Uterus (tissue), 2 donors: ENCODE measurements at regions not wholly inside any gene's neighbourhood (a gene's known extent, or its start where the extent isn't known, plus 50 kb on each side); places are given as distances from the start of the nearest gene placed in this dataset.

Experiments used
- POLR2A ChIP-seq, 2 donors: fragments of 450-650 bp; IDR thresholded peaks; one replicate each; pipeline ENCODE4 v1.6.1; 2016; ENCODE audit warnings: antibody characterized with exemption in 2 of 2, mild to moderate bottlenecking in 1 of 2, moderate library complexity in 1 of 2
- TF ChIP-seq, protein P1 (sequence below), 4 experiments: fragments of 200-600 bp in 2 of 4; fragments of 450-650 bp in 2 of 4; sonication (generic) in 2 of 4; IDR thresholded peaks; one replicate each; pipeline ENCODE4 v1.5.1; 2016 to 2019; ENCODE audit warnings: antibody characterized with exemption in 4 of 4, mild to moderate bottlenecking in 2 of 4, moderate library complexity in 1 of 4

DNA sequence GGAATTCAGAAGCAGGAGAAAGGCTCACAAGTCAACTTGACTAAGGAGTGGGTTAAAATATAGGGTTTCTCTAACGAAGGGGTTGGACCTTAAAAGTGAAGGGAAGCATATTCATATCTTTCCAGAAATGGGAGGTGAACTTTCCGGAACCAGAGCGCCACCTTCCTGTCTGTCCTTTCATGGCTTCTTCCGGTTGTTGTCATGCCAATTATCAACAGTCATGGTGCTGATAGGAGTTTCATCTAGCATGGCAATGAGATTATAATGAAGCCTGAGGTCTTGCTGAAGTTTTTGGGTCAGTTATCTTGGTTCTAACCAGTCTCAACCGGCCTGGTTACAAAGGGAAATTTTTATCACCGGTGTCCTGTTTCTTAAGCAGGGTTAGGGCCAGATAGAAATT, 162.9 kb upstream of the NBEA start:
- TF ChIP-seq, protein P1, sequence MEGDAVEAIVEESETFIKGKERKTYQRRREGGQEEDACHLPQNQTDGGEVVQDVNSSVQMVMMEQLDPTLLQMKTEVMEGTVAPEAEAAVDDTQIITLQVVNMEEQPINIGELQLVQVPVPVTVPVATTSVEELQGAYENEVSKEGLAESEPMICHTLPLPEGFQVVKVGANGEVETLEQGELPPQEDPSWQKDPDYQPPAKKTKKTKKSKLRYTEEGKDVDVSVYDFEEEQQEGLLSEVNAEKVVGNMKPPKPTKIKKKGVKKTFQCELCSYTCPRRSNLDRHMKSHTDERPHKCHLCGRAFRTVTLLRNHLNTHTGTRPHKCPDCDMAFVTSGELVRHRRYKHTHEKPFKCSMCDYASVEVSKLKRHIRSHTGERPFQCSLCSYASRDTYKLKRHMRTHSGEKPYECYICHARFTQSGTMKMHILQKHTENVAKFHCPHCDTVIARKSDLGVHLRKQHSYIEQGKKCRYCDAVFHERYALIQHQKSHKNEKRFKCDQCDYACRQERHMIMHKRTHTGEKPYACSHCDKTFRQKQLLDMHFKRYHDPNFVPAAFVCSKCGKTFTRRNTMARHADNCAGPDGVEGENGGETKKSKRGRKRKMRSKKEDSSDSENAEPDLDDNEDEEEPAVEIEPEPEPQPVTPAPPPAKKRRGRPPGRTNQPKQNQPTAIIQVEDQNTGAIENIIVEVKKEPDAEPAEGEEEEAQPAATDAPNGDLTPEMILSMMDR (IDR thresholded peaks at IDR 0.05): no peak
- no peak for TF ChIP-seq POLR2A (IDR thresholded peaks at IDR 0.05)
